SJSA1 (cell line): ENCODE measurements at regions not wholly inside any gene's neighbourhood (a gene's known extent, or its start where the extent isn't known, plus 50 kb on each side); places are given as distances from the start of the nearest gene placed in this dataset.
"Not testable (repeated sequence)": the region's sequence is repeated elsewhere in the genome, so short reads cannot be mapped to it uniquely, and the experiment has no call there.

ENCODE experiments used
- DNase-seq, 2 experiments: peaks; one replicate each; pipeline ENCODE4 v3.0.0-alpha.2; 2015 to 2020; ENCODE audit warnings: low spot score in 2 of 2, low read depth in 1 of 2
- H3K27ac ChIP-seq: fragments of 250-450 bp; sonication (Bioruptor Pico); 2 replicates; pipeline ENCODE4 v1.5.1; 2020; ENCODE audit warnings: mild to moderate bottlenecking, moderate library complexity
- H3K27me3 ChIP-seq: fragments of 250-450 bp; sonication (Bioruptor Pico); replicated peaks from 2 replicates; pipeline ENCODE4 v1.5.1; 2020; ENCODE audit warnings: mild to moderate bottlenecking, moderate library complexity
- H3K36me3 ChIP-seq: fragments of 250-450 bp; sonication (Bioruptor Pico); 2 replicates; pipeline ENCODE4 v1.5.1; 2020; ENCODE audit warnings: mild to moderate bottlenecking
- H3K4me1 ChIP-seq: fragments of 250-450 bp; sonication (Bioruptor Pico); replicated peaks from 2 replicates; pipeline ENCODE4 v1.6.1; 2021; ENCODE audit warnings: mild to moderate bottlenecking
- H3K4me3 ChIP-seq: fragments of 250-450 bp; sonication (Bioruptor Pico); 2 replicates; pipeline ENCODE4 v1.5.1; 2020; ENCODE audit warnings: mild to moderate bottlenecking
- H3K9me3 ChIP-seq: fragments of 250-450 bp; sonication (Bioruptor Pico); replicated peaks from 2 replicates; pipeline ENCODE4 v1.5.1; 2020; ENCODE audit warnings: mild to moderate bottlenecking

DNA sequence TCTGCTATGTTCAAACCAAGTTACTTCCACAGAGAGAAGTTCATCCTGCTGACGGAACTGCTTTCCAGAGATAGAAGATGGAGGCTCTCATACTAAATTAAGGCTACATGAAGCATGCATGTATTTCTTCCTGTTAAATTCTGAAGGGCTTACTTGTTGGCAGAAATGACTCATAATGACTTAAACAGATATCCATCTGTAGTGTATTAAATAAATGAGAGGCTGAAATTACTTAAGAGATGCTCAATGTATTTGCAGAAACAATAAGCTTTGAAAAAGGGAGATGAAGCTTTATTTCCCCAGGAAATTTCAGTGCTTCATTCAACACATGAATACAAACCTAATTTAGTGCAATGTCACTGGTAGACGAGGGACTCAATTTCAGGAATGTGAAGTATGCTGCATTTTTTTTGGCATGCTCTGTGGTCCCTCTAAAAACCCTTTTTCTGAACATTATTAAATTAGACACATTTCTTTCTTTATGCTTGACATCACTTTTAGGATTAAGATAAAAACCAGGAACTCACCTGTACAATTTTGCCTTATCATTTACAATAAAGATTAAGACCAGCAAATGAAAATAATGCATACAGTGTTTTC lies 759.1 kb upstream of the POU3F4 start:
- Histone ChIP-seq H3K27ac (peak overlapping the region; percentile 86), H3K4me3 (no peak overlapping the region), H3K36me3 (no peaks in the 10 kb centered on the region), H3K9me3 (no peaks in the 10 kb centered on the region), H3K27me3 (no peaks in the 10 kb centered on the region), H3K4me1 (peaks cover 18% of the 10 kb centered on the region)
- peak in 1 of 2 experiments; percentile 61 for DNase-seq

DNA sequence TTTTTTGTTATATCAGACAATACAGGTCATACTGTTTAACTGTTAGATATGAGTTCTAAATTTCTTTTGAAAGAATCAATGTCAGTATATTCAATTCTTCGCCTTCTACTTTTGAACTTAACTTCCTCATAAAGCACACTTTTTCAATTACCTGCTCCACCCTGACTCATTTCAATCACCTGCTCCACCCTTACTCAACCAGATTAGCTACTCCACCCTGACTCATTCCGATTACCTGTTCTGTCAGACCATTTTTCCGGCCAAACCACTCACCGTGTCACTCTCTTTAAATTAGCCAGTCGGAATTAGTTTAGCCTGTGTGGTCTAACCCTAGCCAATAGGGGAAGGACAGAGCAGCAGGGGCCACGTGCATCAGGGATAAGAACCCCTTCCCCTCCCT lies 751.8 kb upstream of the POU3F4 start:
- H3K4me1 ChIP-seq, result peaks cover 14% of the 10 kb centered on the region
- DNase-seq, result no peak
- H3K9me3 ChIP-seq, result no peaks in the 10 kb centered on the region
- H3K4me3 ChIP-seq, result no peak overlapping the region
- no peaks in the 10 kb centered on the region for H3K27me3 ChIP-seq
- no peaks in the 10 kb centered on the region for H3K36me3 ChIP-seq
- no peak overlapping the region for H3K27ac ChIP-seq

DNA sequence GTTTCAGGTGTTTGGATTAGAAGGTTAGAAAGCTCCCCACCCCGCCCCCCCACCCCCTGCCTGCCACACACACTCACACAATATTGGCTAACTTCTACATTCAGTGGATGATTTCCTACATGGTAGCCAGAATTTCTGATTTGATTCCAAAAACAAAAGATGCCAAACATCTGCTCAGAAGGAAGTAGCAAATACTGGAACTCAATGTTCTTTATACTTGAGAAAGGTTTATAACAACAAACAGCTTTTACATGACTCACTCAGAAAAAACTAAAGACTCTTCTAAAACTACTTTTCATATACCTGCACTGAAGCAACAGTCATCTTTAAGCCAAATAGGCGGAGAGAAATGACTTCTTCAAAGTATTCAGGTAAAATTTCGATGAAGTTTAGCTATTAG lies 750.5 kb upstream of the POU3F4 start:
- Histone ChIP-seq H3K27me3 (no peaks in the 10 kb centered on the region), H3K4me1 (peaks cover 14% of the 10 kb centered on the region), H3K9me3 (no peaks in the 10 kb centered on the region), H3K27ac (peak overlapping the region; percentile 21; the same call in 1 of the 2 replicates), H3K36me3 (no peaks in the 10 kb centered on the region), H3K4me3 (no peak overlapping the region)
- DNase-seq, result peak in 1 of 2 experiments; percentile 7

DNA sequence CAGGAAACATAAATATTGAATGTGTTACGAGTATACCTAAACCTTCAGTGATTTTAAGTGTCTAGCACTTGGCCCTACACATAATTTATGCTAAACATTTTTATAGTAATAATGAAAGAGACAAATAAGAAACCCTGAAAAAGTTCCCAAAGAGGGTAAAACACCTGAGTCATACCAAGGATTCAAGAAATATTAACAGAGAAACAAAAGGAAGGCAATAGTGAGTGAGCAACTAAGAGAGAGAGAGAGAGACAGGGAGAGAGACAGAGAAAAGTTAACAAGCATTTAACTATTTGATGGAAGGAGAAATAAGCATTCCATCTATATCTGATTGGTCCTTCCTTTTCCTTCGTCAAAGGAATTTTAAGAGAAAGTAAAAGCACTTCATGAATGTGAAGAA lies 743.6 kb upstream of the POU3F4 start:
- Histone ChIP-seq H3K9me3 (no peaks in the 10 kb centered on the region), H3K27ac (no peak overlapping the region), H3K36me3 (no peaks in the 10 kb centered on the region), H3K4me3 (no peak overlapping the region), H3K4me1 (no peaks in the 10 kb centered on the region; the same call in 1 of the 2 replicates), H3K27me3 (no peaks in the 10 kb centered on the region)
- no peak for DNase-seq

DNA sequence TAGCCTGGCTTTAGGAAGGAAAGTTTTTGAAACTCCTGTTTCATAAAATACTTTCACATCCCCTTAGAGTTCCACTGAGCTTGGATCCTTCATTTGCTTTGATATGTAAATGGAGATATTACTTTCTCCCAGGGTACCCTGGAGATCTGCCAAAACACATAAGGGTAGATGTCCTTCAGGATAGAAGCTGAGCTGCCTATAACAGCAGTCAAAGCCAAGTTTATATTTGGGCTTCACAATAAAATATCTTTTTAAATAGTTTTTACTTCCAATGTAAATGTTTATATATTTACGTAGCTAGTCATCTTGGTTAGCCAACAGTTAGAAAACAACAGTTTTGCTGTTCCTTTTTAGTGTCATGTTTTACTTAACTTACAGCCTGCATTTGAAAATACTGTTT lies 742.3 kb upstream of the POU3F4 start:
- Histone ChIP-seq H3K4me1 (no peaks in the 10 kb centered on the region; the same call in 1 of the 2 replicates), H3K9me3 (no peaks in the 10 kb centered on the region), H3K36me3 (no peaks in the 10 kb centered on the region), H3K27me3 (no peaks in the 10 kb centered on the region), H3K27ac (no peak overlapping the region), H3K4me3 (no peak overlapping the region)
- peak in 1 of 2 experiments; percentile 5 for DNase-seq

DNA sequence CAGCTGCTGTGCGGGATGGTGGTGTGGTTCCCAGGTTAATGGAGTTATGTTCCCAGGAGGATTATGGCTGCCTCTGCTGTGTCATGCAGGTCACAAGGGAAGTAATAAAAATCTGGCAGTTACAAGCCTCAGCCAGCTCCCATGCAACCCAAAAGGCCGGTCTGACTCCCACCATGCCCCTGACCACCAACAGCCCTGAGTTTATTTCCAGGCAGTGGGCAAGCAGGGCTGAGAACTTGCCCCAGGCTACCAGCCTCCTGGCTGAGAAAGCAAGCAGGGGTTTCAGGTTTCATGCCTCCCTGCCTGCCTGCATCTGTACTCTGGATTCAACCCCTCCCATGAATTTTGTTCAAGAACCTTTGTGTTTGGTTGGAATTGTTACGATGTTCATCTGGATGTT lies 732.7 kb upstream of the POU3F4 start:
- Histone ChIP-seq H3K4me3 (no peak overlapping the region), H3K27ac (no peak overlapping the region), H3K27me3 (no peaks in the 10 kb centered on the region), H3K9me3 (no peaks in the 10 kb centered on the region), H3K4me1 (no peaks in the 10 kb centered on the region), H3K36me3 (no peaks in the 10 kb centered on the region)
- no peak for DNase-seq

GRCh38 chrX:82782014-82782413 lies 726.1 kb upstream of the POU3F4 start:
- Histone ChIP-seq H3K4me1 (no peaks in the 10 kb centered on the region), H3K9me3 (no peaks in the 10 kb centered on the region), H3K27ac (no peak overlapping the region), H3K36me3 (no peaks in the 10 kb centered on the region), H3K4me3 (no peak overlapping the region), H3K27me3 (no peaks in the 10 kb centered on the region)
- DNase-seq, result no peak

GRCh38 chrX:82812902-82813301 lies 695.2 kb upstream of the POU3F4 start:
- not testable (repeated sequence) for H3K27me3 ChIP-seq, H3K9me3 ChIP-seq, H3K4me3 ChIP-seq, H3K27ac ChIP-seq, H3K36me3 ChIP-seq, DNase-seq
- peaks cover 24% of the 10 kb centered on the region for H3K4me1 ChIP-seq

DNA sequence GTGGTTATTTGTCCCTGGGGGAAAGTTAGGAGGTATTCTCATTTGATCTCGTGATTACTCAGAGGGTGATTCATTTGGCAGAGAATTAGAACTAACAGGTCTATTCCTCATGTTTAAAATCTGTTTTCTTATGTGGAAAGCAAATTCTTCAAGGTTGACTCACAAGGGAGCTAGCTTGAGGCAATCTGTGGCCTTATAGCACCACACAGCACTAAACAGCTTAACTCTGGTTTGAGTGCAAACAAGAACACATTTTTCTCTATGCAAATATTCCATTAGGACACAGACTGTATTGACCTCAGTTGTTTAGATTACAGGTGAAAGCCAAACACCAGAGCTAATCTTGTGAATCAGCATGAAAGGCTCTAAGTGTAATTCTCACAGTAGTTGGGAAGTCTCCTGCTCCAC lies 694.4 kb upstream of the POU3F4 start:
- no peak overlapping the region for H3K4me3 ChIP-seq
- DNase-seq, result peak; percentile 55 to 80
- no peaks in the 10 kb centered on the region for H3K36me3 ChIP-seq
- H3K4me1 ChIP-seq, result peaks cover 24% of the 10 kb centered on the region
- no peaks in the 10 kb centered on the region for H3K27me3 ChIP-seq
- H3K27ac ChIP-seq, result no peak overlapping the region
- no peaks in the 10 kb centered on the region for H3K9me3 ChIP-seq

- no peaks in the 10 kb centered on the region for H3K36me3 ChIP-seq
- no peaks in the 10 kb centered on the region for H3K27me3 ChIP-seq
- H3K9me3 ChIP-seq, result no peaks in the 10 kb centered on the region
- DNase-seq, result no peak
- peak overlapping the region; percentile 62; the same call in 1 of the 2 replicates for H3K27ac ChIP-seq
- H3K4me3 ChIP-seq, result no peak overlapping the region
- peaks cover 24% of the 10 kb centered on the region for H3K4me1 ChIP-seq
These were observed 692.1 kb upstream of the POU3F4 start for GRCh38 chrX:82816001-82816400.

GRCh38 chrX:82816562-82816961 lies 691.5 kb upstream of the POU3F4 start:
- H3K27me3 ChIP-seq, result no peaks in the 10 kb centered on the region
- H3K4me3 ChIP-seq, result no peak overlapping the region
- peaks cover 24% of the 10 kb centered on the region for H3K4me1 ChIP-seq
- H3K27ac ChIP-seq, result peak overlapping the region; percentile 62
- peak in 1 of 2 experiments; percentile 13 for DNase-seq
- no peaks in the 10 kb centered on the region for H3K36me3 ChIP-seq
- no peaks in the 10 kb centered on the region for H3K9me3 ChIP-seq

- no peaks in the 10 kb centered on the region for H3K9me3 ChIP-seq
- no peak for DNase-seq
- no peak overlapping the region for H3K4me3 ChIP-seq
- H3K36me3 ChIP-seq, result no peaks in the 10 kb centered on the region
- H3K4me1 ChIP-seq, result no peaks in the 10 kb centered on the region
- H3K27ac ChIP-seq, result no peak overlapping the region
- H3K27me3 ChIP-seq, result no peaks in the 10 kb centered on the region
These were observed 665.8 kb upstream of the POU3F4 start for GRCh38 chrX:82842286-82842685.

GRCh38 chrX:82848111-82848510 lies 660.0 kb upstream of the POU3F4 start:
- H3K9me3 ChIP-seq, result no peaks in the 10 kb centered on the region
- no peaks in the 10 kb centered on the region for H3K36me3 ChIP-seq
- no peak for DNase-seq
- no peaks in the 10 kb centered on the region for H3K4me1 ChIP-seq
- no peaks in the 10 kb centered on the region for H3K27me3 ChIP-seq
- no peak overlapping the region for H3K4me3 ChIP-seq
- no peak overlapping the region for H3K27ac ChIP-seq
